ENCODE measurements at regions not wholly inside any gene's neighbourhood (a gene's known extent, or its start where the extent isn't known, plus 50 kb on each side); places are given as distances from the start of the nearest gene placed in this dataset.

GRCh38 chr20:51176876-51177275, 154.0 kb upstream of the KCNG1 start:
- TF ChIP-seq CTCF (IDR thresholded peaks at IDR 0.05; ENCODE audit: borderline replicate concordance, extremely low read depth, insufficient read depth): no peak
- FAIRE-seq (no peak), DNase-seq (no peak)
- no peak overlapping the region for H3K4me3 ChIP-seq (ENCODE audit: low read length in 3 of 3)
- no peak overlapping the region for H3K27ac ChIP-seq (ENCODE audit: low read depth in 2 of 2, low read length in 2 of 2)
- H3K9ac ChIP-seq (ENCODE audit: low read length in 3 of 3): no peak overlapping the region
- no peaks in the 10 kb centered on the region for H3K36me3 ChIP-seq (ENCODE audit: control insufficient read depth in 2 of 3, insufficient read depth in 3 of 3, low read length in 3 of 3)
- no peaks in the 10 kb centered on the region for H3K9me3 ChIP-seq (ENCODE audit: control insufficient read depth in 2 of 3, insufficient read depth in 1 of 3, low read length in 3 of 3)
- no peaks in the 10 kb centered on the region for H3K4me1 ChIP-seq (ENCODE audit: control insufficient read depth in 2 of 3, insufficient read depth in 2 of 3, low read depth in 1 of 3, low read length in 3 of 3)
- no peaks in the 10 kb centered on the region for H3K27me3 ChIP-seq (ENCODE audit: control insufficient read depth, insufficient read depth, low read length)
- intact Hi-C loops (cut with DNase I): no loop called here

GRCh38 chr20:51176446-51176845, 153.5 kb upstream of the KCNG1 start:
- H3K27ac ChIP-seq (ENCODE audit: low read depth in 2 of 2, low read length in 2 of 2): no peak overlapping the region
- no peak for TF ChIP-seq CTCF (IDR thresholded peaks at IDR 0.05; ENCODE audit: borderline replicate concordance, extremely low read depth, insufficient read depth)
- H3K4me3 ChIP-seq (ENCODE audit: low read length in 3 of 3): no peak overlapping the region
- intact Hi-C loops (cut with DNase I): no loop called here
- H3K4me1 ChIP-seq (ENCODE audit: control insufficient read depth in 2 of 3, insufficient read depth in 2 of 3, low read depth in 1 of 3, low read length in 3 of 3): no peaks in the 10 kb centered on the region
- no peaks in the 10 kb centered on the region for H3K9me3 ChIP-seq (ENCODE audit: control insufficient read depth in 2 of 3, insufficient read depth in 1 of 3, low read length in 3 of 3)
- no peak overlapping the region for H3K9ac ChIP-seq (ENCODE audit: low read length in 3 of 3)
- FAIRE-seq: no peak
- no peak for DNase-seq
- no peaks in the 10 kb centered on the region for H3K27me3 ChIP-seq (ENCODE audit: control insufficient read depth, insufficient read depth, low read length)
- no peaks in the 10 kb centered on the region for H3K36me3 ChIP-seq (ENCODE audit: control insufficient read depth in 2 of 3, insufficient read depth in 3 of 3, low read length in 3 of 3)

- Histone ChIP-seq H3K27ac (ENCODE audit: low read depth in 2 of 2, low read length in 2 of 2) (no peak overlapping the region), H3K9me3 (ENCODE audit: control insufficient read depth in 2 of 3, insufficient read depth in 1 of 3, low read length in 3 of 3) (no peaks in the 10 kb centered on the region), H3K9ac (ENCODE audit: low read length in 3 of 3) (no peak overlapping the region), H3K4me1 (ENCODE audit: control insufficient read depth in 2 of 3, insufficient read depth in 2 of 3, low read depth in 1 of 3, low read length in 3 of 3) (no peaks in the 10 kb centered on the region), H3K27me3 (ENCODE audit: control insufficient read depth, insufficient read depth, low read length) (no peaks in the 10 kb centered on the region), H3K4me3 (ENCODE audit: low read length in 3 of 3) (no peak overlapping the region), H3K36me3 (ENCODE audit: control insufficient read depth in 2 of 3, insufficient read depth in 3 of 3, low read length in 3 of 3) (no peaks in the 10 kb centered on the region)
- FAIRE-seq: no peak
- no peak for TF ChIP-seq CTCF (IDR thresholded peaks at IDR 0.05; ENCODE audit: borderline replicate concordance, extremely low read depth, insufficient read depth)
- intact Hi-C loops (cut with DNase I): no loop called here
- DNase-seq: no peak
Observed at GRCh38 chr20:51175724-51176123, 152.8 kb upstream of the KCNG1 start.

GRCh38 chr20:51175156-51175555, 152.2 kb upstream of the KCNG1 start:
- DNase-seq (no peak), FAIRE-seq (no peak)
- H3K4me3 ChIP-seq (ENCODE audit: low read length in 3 of 3): no peak overlapping the region
- TF ChIP-seq CTCF (IDR thresholded peaks at IDR 0.05; ENCODE audit: borderline replicate concordance, extremely low read depth, insufficient read depth): no peak
- no peak overlapping the region for H3K9ac ChIP-seq (ENCODE audit: low read length in 3 of 3)
- no peaks in the 10 kb centered on the region for H3K4me1 ChIP-seq (ENCODE audit: control insufficient read depth in 2 of 3, insufficient read depth in 2 of 3, low read depth in 1 of 3, low read length in 3 of 3)
- H3K36me3 ChIP-seq (ENCODE audit: control insufficient read depth in 2 of 3, insufficient read depth in 3 of 3, low read length in 3 of 3): no peaks in the 10 kb centered on the region
- H3K9me3 ChIP-seq (ENCODE audit: control insufficient read depth in 2 of 3, insufficient read depth in 1 of 3, low read length in 3 of 3): no peaks in the 10 kb centered on the region
- intact Hi-C loops (cut with DNase I): no loop called here
- H3K27me3 ChIP-seq (ENCODE audit: control insufficient read depth, insufficient read depth, low read length): no peaks in the 10 kb centered on the region
- H3K27ac ChIP-seq (ENCODE audit: low read depth in 2 of 2, low read length in 2 of 2): no peak overlapping the region
